Naive thymus-derived CD4-positive, alpha-beta T cell (primary cell): ENCODE measurements at regions not wholly inside any gene's neighbourhood (a gene's known extent, or its start where the extent isn't known, plus 50 kb on each side); places are given as distances from the start of the nearest gene placed in this dataset.

Source experiments
- ATAC-seq: fragments of 150-1000 bp; cut with Tn5 transposase; 2 replicates; pipeline ENCODE4 v1.10.0; 2021; ENCODE audit warnings: mild to moderate bottlenecking, moderate library complexity
- CTCF ChIA-PET: fragments of 350-600 bp; sonication (Branson Sonifier 250); formaldehyde crosslinking; loops from one replicate; lab custom pipeline; 2021; ENCODE audit warnings: antibody characterized with exemption; lab: Charles Lee
- POLR2A ChIA-PET: fragments of 350-600 bp; sonication (Branson Sonifier 250); formaldehyde crosslinking; loops from one replicate; lab custom pipeline; 2021; ENCODE audit warnings: antibody characterized with exemption, inconsistent platforms; lab: Charles Lee
- DNase-seq, 9 donors: peaks; one replicate each; pipeline versions ENCODE4 v3.0.0 to v3.0.0-alpha.2; 2020 to 2022; ENCODE audit warnings: mixed read lengths in 1 of 9
- H3K27ac ChIP-seq: one replicate; pipeline ENCODE4 v1.7.0; 2013; ENCODE audit warnings: mild to moderate bottlenecking, low read depth, low read length, moderate library complexity
- H3K27me3 ChIP-seq, 2 donors: one replicate each; pipeline ENCODE4 v1.7.0; 2013; ENCODE audit warnings: low read length in 2 of 2, mild to moderate bottlenecking in 2 of 2, moderate library complexity in 2 of 2; ENCODE audit not compliant: control insufficient read depth in 2 of 2, insufficient read depth in 2 of 2
- H3K36me3 ChIP-seq, 3 experiments: 1 replicate in 2 of 3; 2 replicates in 1 of 3; pipeline ENCODE4 v1.7.0; 2013; ENCODE audit warnings: low read length in 3 of 3, mild to moderate bottlenecking in 3 of 3, moderate library complexity in 1 of 3; ENCODE audit not compliant: insufficient read depth in 3 of 3, control insufficient read depth in 2 of 3
- H3K4me1 ChIP-seq, 2 donors: one replicate each; pipeline ENCODE4 v1.7.0; 2013; ENCODE audit warnings: low read length in 2 of 2, mild to moderate bottlenecking in 2 of 2, moderate library complexity in 1 of 2; ENCODE audit not compliant: control insufficient read depth in 2 of 2, insufficient read depth in 2 of 2
- H3K4me3 ChIP-seq: 2 replicates; pipeline ENCODE4 v1.7.0; 2013; ENCODE audit warnings: mild to moderate bottlenecking, low read length
- H3K9me3 ChIP-seq, 3 experiments: 1 replicate in 2 of 3; 2 replicates in 1 of 3; pipeline ENCODE4 v1.7.0; 2013; ENCODE audit warnings: low read length in 3 of 3; ENCODE audit not compliant: control insufficient read depth in 2 of 3
- H3K27ac Mint-ChIP-seq, 9 donors: one replicate each; pipeline ENCODE4 v1.8.0; 2020 to 2022; ENCODE audit warnings: mixed read lengths in 9 of 9, mild to moderate bottlenecking in 8 of 9, moderate library complexity in 5 of 9, inconsistent platforms in 2 of 9
- H3K27me3 Mint-ChIP-seq, 5 donors: one replicate each; pipeline ENCODE4 v1.8.0; 2021 to 2022; ENCODE audit warnings: mixed read lengths in 5 of 5, mild to moderate bottlenecking in 1 of 5
- H3K36me3 Mint-ChIP-seq, 5 donors: one replicate each; pipeline ENCODE4 v1.8.0; 2020 to 2022; ENCODE audit warnings: mixed read lengths in 5 of 5, mild to moderate bottlenecking in 3 of 5, inconsistent platforms in 1 of 5
- H3K4me1 Mint-ChIP-seq, 7 donors: one replicate each; pipeline ENCODE4 v1.8.0; 2020 to 2022; ENCODE audit warnings: mixed read lengths in 7 of 7, mild to moderate bottlenecking in 3 of 7, inconsistent platforms in 1 of 7
- H3K4me3 Mint-ChIP-seq, 10 donors: one replicate each; pipeline ENCODE4 v1.8.0; 2020 to 2022; ENCODE audit warnings: mild to moderate bottlenecking in 10 of 10, mixed read lengths in 10 of 10, moderate library complexity in 6 of 10, inconsistent platforms in 2 of 10
- H3K9me3 Mint-ChIP-seq, 11 donors: one replicate each; pipeline ENCODE4 v1.8.0; 2020 to 2022; ENCODE audit warnings: mixed read lengths in 11 of 11, mild to moderate bottlenecking in 4 of 11, inconsistent platforms in 1 of 11, moderate library complexity in 1 of 11
- intact Hi-C, 2 donors: fragments of 100-400 bp; cut with micrococcal nuclease; formaldehyde crosslinking; loops; one replicate each; pipeline ENCODE4 v1.15.1; 2023

GRCh38 chr11:97336064-97336463 lies 946.3 kb downstream of the JRKL start:
- Mint-ChIP-seq H3K36me3 (no peaks in the 10 kb centered on the region), H3K9me3 (peaks cover 0 to 21% (median 4%) of the 10 kb centered on the region in 11 donors), H3K27ac (no peak overlapping the region), H3K27me3 (no peaks in the 10 kb centered on the region), H3K4me3 (no peak overlapping the region), H3K4me1 (no peaks in the 10 kb centered on the region)
- intact Hi-C loops, result no loop called here
- ChIA-PET POLR2A (no interaction called here), CTCF (no interaction called here)
- no peaks in the 10 kb centered on the region for H3K36me3 ChIP-seq
- H3K4me1 ChIP-seq, result no peaks in the 10 kb centered on the region
- no peak overlapping the region for H3K4me3 ChIP-seq
- ATAC-seq (no peak), DNase-seq (no peak)
- H3K27me3 ChIP-seq, result no peaks in the 10 kb centered on the region
- no peak overlapping the region for H3K27ac ChIP-seq
- H3K9me3 ChIP-seq, result no peaks in the 10 kb centered on the region

DNA sequence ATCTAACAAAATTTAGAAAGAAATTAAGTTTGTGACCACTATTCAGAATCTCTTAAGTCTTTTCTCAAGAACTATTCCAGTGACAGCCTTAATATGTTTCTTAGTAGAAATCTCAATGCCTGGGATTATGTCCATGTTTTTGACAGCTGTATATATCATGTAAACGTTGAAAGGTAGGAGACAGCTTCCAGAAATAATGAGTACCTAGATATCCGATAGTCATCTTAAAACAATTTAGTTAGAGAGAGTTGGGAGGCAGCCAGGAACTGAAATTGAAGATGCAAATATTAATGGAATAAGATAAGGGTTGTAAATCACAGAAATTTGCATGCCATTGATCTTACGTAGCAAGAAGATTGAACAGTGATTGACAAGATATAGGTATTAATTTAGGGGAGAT lies 955.2 kb downstream of the JRKL start:
- no peaks in the 10 kb centered on the region for H3K36me3 ChIP-seq
- no peak overlapping the region for H3K4me3 ChIP-seq
- Mint-ChIP-seq H3K4me1 (no peaks in the 10 kb centered on the region), H3K9me3 (peaks cover 0 to 17% (median 4%) of the 10 kb centered on the region in 11 donors), H3K36me3 (no peaks in the 10 kb centered on the region), H3K4me3 (no peak overlapping the region), H3K27ac (no peak overlapping the region), H3K27me3 (no peaks in the 10 kb centered on the region)
- no peak overlapping the region for H3K27ac ChIP-seq
- CTCF ChIA-PET, result no interaction called here
- DNase-seq (no peak), ATAC-seq (no peak)
- H3K4me1 ChIP-seq, result no peaks in the 10 kb centered on the region
- no peaks in the 10 kb centered on the region for H3K9me3 ChIP-seq
- intact Hi-C loops, result no loop called here
- H3K27me3 ChIP-seq, result no peaks in the 10 kb centered on the region
- POLR2A ChIA-PET, result no interaction called here

DNA sequence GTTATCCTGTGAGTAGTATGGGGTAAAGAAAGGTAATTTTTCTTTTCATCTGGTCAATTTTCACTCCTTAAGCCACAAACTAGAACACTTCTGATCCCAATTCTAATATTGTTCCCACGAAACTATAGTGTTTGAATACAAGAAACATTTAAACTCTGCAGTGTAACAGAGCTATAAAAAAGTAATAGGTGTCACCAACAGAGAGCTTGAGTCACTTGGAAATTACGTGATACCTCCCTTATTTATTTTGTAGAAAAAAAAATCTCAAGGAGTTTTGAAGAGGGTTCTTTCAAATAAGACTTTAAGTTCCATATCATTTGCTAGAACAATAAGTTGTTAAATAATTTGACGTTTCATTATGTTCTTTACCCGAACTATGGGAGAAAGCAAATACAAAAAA lies 959.4 kb downstream of the JRKL start:
- Mint-ChIP-seq H3K27me3 (no peaks in the 10 kb centered on the region), H3K4me3 (no peak overlapping the region), H3K36me3 (no peaks in the 10 kb centered on the region), H3K4me1 (no peaks in the 10 kb centered on the region), H3K9me3 (peaks cover 0 to 18% (median 3%) of the 10 kb centered on the region in 11 donors), H3K27ac (no peak overlapping the region)
- intact Hi-C loops, result no loop called here
- no peak for ATAC-seq
- Histone ChIP-seq H3K27me3 (no peaks in the 10 kb centered on the region), H3K4me1 (no peaks in the 10 kb centered on the region), H3K9me3 (no peaks in the 10 kb centered on the region), H3K4me3 (no peak overlapping the region), H3K27ac (no peak overlapping the region), H3K36me3 (no peaks in the 10 kb centered on the region)
- no peak for DNase-seq
- ChIA-PET POLR2A (no interaction called here), CTCF (no interaction called here)

- H3K27ac ChIP-seq, result no peak overlapping the region
- ATAC-seq, result no peak
- H3K27ac Mint-ChIP-seq, result no peak overlapping the region
- H3K4me3 ChIP-seq, result no peak overlapping the region
- no peaks in the 10 kb centered on the region for H3K4me1 ChIP-seq
- H3K9me3 ChIP-seq, result no peaks in the 10 kb centered on the region
- H3K27me3 Mint-ChIP-seq, result no peaks in the 10 kb centered on the region
- no peak overlapping the region for H3K4me3 Mint-ChIP-seq
- no peaks in the 10 kb centered on the region for H3K27me3 ChIP-seq
- CTCF ChIA-PET, result no interaction called here
- H3K36me3 Mint-ChIP-seq, result no peaks in the 10 kb centered on the region
- intact Hi-C loops, result no loop called here
- no peak for DNase-seq
- no peaks in the 10 kb centered on the region for H3K36me3 ChIP-seq
- H3K9me3 Mint-ChIP-seq, result peaks cover 0 to 6% (median 3%) of the 10 kb centered on the region in 11 donors
- POLR2A ChIA-PET, result no interaction called here
- no peaks in the 10 kb centered on the region for H3K4me1 Mint-ChIP-seq
Measured at GRCh38 chr11:97351939-97352338, 962.1 kb downstream of the JRKL start.

DNA sequence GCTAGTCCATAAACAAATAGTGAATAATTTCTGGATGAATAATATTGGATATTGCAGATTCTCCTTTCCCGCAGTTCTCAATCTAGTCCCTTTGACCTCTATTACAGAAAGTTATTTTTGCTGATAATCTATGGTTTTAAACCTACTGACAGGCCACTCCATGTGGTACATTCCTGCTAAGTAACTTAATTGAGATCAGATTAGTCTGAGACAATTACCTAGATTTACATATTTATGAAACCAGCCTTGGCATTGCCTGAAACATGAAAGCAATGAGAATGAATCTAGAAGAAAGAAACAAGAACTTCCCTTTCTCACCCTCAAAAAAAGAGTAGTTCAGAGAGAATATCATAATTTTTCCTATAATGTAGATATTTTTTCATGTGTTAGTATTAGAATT lies 964.2 kb downstream of the JRKL start:
- H3K36me3 ChIP-seq, result no peaks in the 10 kb centered on the region
- H3K4me3 ChIP-seq, result no peak overlapping the region
- peaks cover 0 to 9% (median 3%) of the 10 kb centered on the region in 11 donors for H3K9me3 Mint-ChIP-seq
- ChIA-PET CTCF (no interaction called here), POLR2A (no interaction called here)
- H3K4me1 Mint-ChIP-seq, result no peaks in the 10 kb centered on the region
- no peaks in the 10 kb centered on the region for H3K27me3 ChIP-seq
- DNase-seq (no peak), ATAC-seq (no peak)
- no peak overlapping the region for H3K4me3 Mint-ChIP-seq
- H3K9me3 ChIP-seq, result no peaks in the 10 kb centered on the region
- no peaks in the 10 kb centered on the region for H3K36me3 Mint-ChIP-seq
- H3K4me1 ChIP-seq, result no peaks in the 10 kb centered on the region
- intact Hi-C loops, result no loop called here
- H3K27me3 Mint-ChIP-seq, result no peaks in the 10 kb centered on the region
- no peak overlapping the region for H3K27ac ChIP-seq
- no peak overlapping the region for H3K27ac Mint-ChIP-seq

GRCh38 chr11:97354576-97354975 lies 964.8 kb downstream of the JRKL start:
- Histone ChIP-seq H3K4me3 (no peak overlapping the region), H3K36me3 (no peaks in the 10 kb centered on the region), H3K4me1 (no peaks in the 10 kb centered on the region), H3K9me3 (no peaks in the 10 kb centered on the region), H3K27me3 (no peaks in the 10 kb centered on the region), H3K27ac (no peak overlapping the region)
- DNase-seq (no peak), ATAC-seq (no peak)
- no peak overlapping the region for H3K27ac Mint-ChIP-seq
- no peak overlapping the region for H3K4me3 Mint-ChIP-seq
- no peaks in the 10 kb centered on the region for H3K4me1 Mint-ChIP-seq
- no peaks in the 10 kb centered on the region for H3K36me3 Mint-ChIP-seq
- CTCF ChIA-PET, result no interaction called here
- POLR2A ChIA-PET, result no interaction called here
- H3K27me3 Mint-ChIP-seq, result no peaks in the 10 kb centered on the region
- H3K9me3 Mint-ChIP-seq, result peaks cover 0 to 9% (median 3%) of the 10 kb centered on the region in 11 donors
- intact Hi-C loops, result no loop called here

- Histone ChIP-seq H3K27ac (no peak overlapping the region), H3K9me3 (no peaks in the 10 kb centered on the region), H3K36me3 (no peaks in the 10 kb centered on the region), H3K4me1 (no peaks in the 10 kb centered on the region), H3K27me3 (no peaks in the 10 kb centered on the region), H3K4me3 (no peak overlapping the region)
- DNase-seq, result no peak
- Mint-ChIP-seq H3K4me3 (no peak overlapping the region), H3K27me3 (no peaks in the 10 kb centered on the region), H3K9me3 (peaks cover 0 to 9% (median 3%) of the 10 kb centered on the region in 11 donors), H3K27ac (no peak overlapping the region), H3K36me3 (no peaks in the 10 kb centered on the region), H3K4me1 (no peaks in the 10 kb centered on the region)
- ChIA-PET CTCF (no interaction called here), POLR2A (no interaction called here)
- intact Hi-C loops, result no loop called here
- ATAC-seq, result no peak
Measured at GRCh38 chr11:97355230-97355629, 965.4 kb downstream of the JRKL start.
